Glutamatergic neuron (in vitro differentiated cells): ENCODE measurements at regions not wholly inside any gene's neighbourhood (a gene's known extent, or its start where the extent isn't known, plus 50 kb on each side); places are given as distances from the start of the nearest gene placed in this dataset.

Experiments
- DNase-seq: peaks from one replicate; pipeline ENCODE4 v3.0.0; 2022
- H3K27ac Mint-ChIP-seq: one replicate; pipeline ENCODE4 v1.8.0; 2020; ENCODE audit warnings: mild to moderate bottlenecking, mixed read lengths, inconsistent platforms; ENCODE audit not compliant: unreplicated experiment
- H3K27me3 Mint-ChIP-seq: one replicate; pipeline ENCODE4 v1.8.0; 2020; ENCODE audit warnings: mild to moderate bottlenecking, moderate library complexity, mixed read lengths, inconsistent platforms; ENCODE audit not compliant: unreplicated experiment
- H3K36me3 Mint-ChIP-seq: one replicate; pipeline ENCODE4 v1.8.0; 2020; ENCODE audit warnings: mild to moderate bottlenecking, mixed read lengths, inconsistent platforms; ENCODE audit not compliant: unreplicated experiment
- H3K4me1 Mint-ChIP-seq: one replicate; pipeline ENCODE4 v1.8.0; 2020; ENCODE audit warnings: mild to moderate bottlenecking, low read depth, mixed read lengths, inconsistent platforms; ENCODE audit not compliant: unreplicated experiment
- H3K4me3 Mint-ChIP-seq: one replicate; pipeline ENCODE4 v1.8.0; 2020; ENCODE audit warnings: mild to moderate bottlenecking, mixed read lengths, inconsistent platforms; ENCODE audit not compliant: unreplicated experiment
- H3K9me3 Mint-ChIP-seq: one replicate; pipeline ENCODE4 v1.8.0; 2020; ENCODE audit warnings: mild to moderate bottlenecking, moderate library complexity, mixed read lengths, inconsistent platforms; ENCODE audit not compliant: unreplicated experiment
- CTCF ChIP-seq: fragments of 200-600 bp; sonication (generic); IDR thresholded peaks from one replicate; pipeline ENCODE4 v1.5.0; 2021; ENCODE audit not compliant: partially characterized antibody, unreplicated experiment

- peak overlapping the region; percentile 50 for H3K4me3 Mint-ChIP-seq
- peaks cover 16% of the 10 kb centered on the region for H3K4me1 Mint-ChIP-seq
- no peaks in the 10 kb centered on the region for H3K36me3 Mint-ChIP-seq
- peak overlapping the region; percentile 53 for H3K27ac Mint-ChIP-seq
- no peak for DNase-seq
- no peaks in the 10 kb centered on the region for H3K27me3 Mint-ChIP-seq
- no peaks in the 10 kb centered on the region for H3K9me3 Mint-ChIP-seq
- no peak for TF ChIP-seq CTCF
These were observed 188.2 kb upstream of the RFC3 start for GRCh38 chr13:33629605-33630360.

GRCh38 chr13:33633701-33634545 lies 184.0 kb upstream of the RFC3 start:
- no peaks in the 10 kb centered on the region for H3K27me3 Mint-ChIP-seq
- no peaks in the 10 kb centered on the region for H3K9me3 Mint-ChIP-seq
- H3K4me3 Mint-ChIP-seq = no peak overlapping the region
- no peak for DNase-seq
- no peak for TF ChIP-seq CTCF
- no peaks in the 10 kb centered on the region for H3K36me3 Mint-ChIP-seq
- no peak overlapping the region for H3K27ac Mint-ChIP-seq
- H3K4me1 Mint-ChIP-seq = peaks cover 17% of the 10 kb centered on the region

GRCh38 chr13:33634546-33634982 lies 183.4 kb upstream of the RFC3 start:
- Mint-ChIP-seq H3K27ac (no peak overlapping the region), H3K4me3 (no peak overlapping the region)

GRCh38 chr13:33636243-33636642 lies 181.7 kb upstream of the RFC3 start:
- no peak overlapping the region for H3K27ac Mint-ChIP-seq
- no peak for TF ChIP-seq CTCF
- peaks cover 3% of the 10 kb centered on the region for H3K4me1 Mint-ChIP-seq
- H3K36me3 Mint-ChIP-seq = no peaks in the 10 kb centered on the region
- no peak overlapping the region for H3K4me3 Mint-ChIP-seq
- no peak for DNase-seq
- H3K27me3 Mint-ChIP-seq = no peaks in the 10 kb centered on the region
- no peaks in the 10 kb centered on the region for H3K9me3 Mint-ChIP-seq

More at GRCh38 chr13:33634546-33634982, 183.4 kb upstream of the RFC3 start:
- Mint-ChIP-seq H3K27me3 (no peaks in the 10 kb centered on the region), H3K4me1 (peaks cover 14% of the 10 kb centered on the region), H3K9me3 (no peaks in the 10 kb centered on the region), H3K36me3 (no peaks in the 10 kb centered on the region)
- TF ChIP-seq CTCF = no peak
- DNase-seq = no peak
